D721Med (cell line): ENCODE measurements at regions not wholly inside any gene's neighbourhood (a gene's known extent, or its start where the extent isn't known, plus 50 kb on each side); places are given as distances from the start of the nearest gene placed in this dataset.

Experiments used
- DNase-seq: peaks from one replicate; pipeline ENCODE4 v3.0.0; 2011; ENCODE audit warnings: low spot score; ENCODE audit not compliant: insufficient read length
- FAIRE-seq: peaks from 2 replicates; lab custom pipeline; 2011; peaks lifted over from hg19 to GRCh38; lab: Jason Lieb, UNC
- CTCF ChIP-seq: IDR thresholded peaks from 2 replicates; pipeline ENCODE4 v1.5.1; 2012; ENCODE audit warnings: mild to moderate bottlenecking, control low read depth; ENCODE audit not compliant: insufficient read depth; ENCODE audit errors: missing control alignments

- no peak for TF ChIP-seq CTCF
- FAIRE-seq, result no peak
- DNase-seq, result no peak
Observed at GRCh38 chr16:59058250-59058649, 324.1 kb upstream of the GOT2 start.

GRCh38 chr16:59053911-59054310, 319.8 kb upstream of the GOT2 start:
- TF ChIP-seq CTCF, result no peak
- FAIRE-seq, result no peak
- no peak for DNase-seq

GRCh38 chr16:59052231-59052630, 318.1 kb upstream of the GOT2 start:
- TF ChIP-seq CTCF, result no peak
- DNase-seq (no peak), FAIRE-seq (no peak)

- no peak for FAIRE-seq
- no peak for TF ChIP-seq CTCF
- DNase-seq, result no peak
Observed at GRCh38 chr16:59048876-59049275, 314.8 kb upstream of the GOT2 start.

GRCh38 chr16:59047114-59047513, 313.0 kb upstream of the GOT2 start:
- no peak for TF ChIP-seq CTCF
- no peak for FAIRE-seq
- no peak for DNase-seq

GRCh38 chr16:59046335-59046734, 312.2 kb upstream of the GOT2 start:
- FAIRE-seq (no peak), DNase-seq (no peak)
- no peak for TF ChIP-seq CTCF

GRCh38 chr16:59045501-59045900, 311.4 kb upstream of the GOT2 start:
- DNase-seq (no peak), FAIRE-seq (no peak)
- no peak for TF ChIP-seq CTCF
